ENCODE measurements at regions not wholly inside any gene's neighbourhood (a gene's known extent, or its start where the extent isn't known, plus 50 kb on each side); places are given as distances from the start of the nearest gene placed in this dataset.
"Not testable (repeated sequence)": the region's sequence is repeated elsewhere in the genome, so short reads cannot be mapped to it uniquely, and the experiment has no call there.

DNA sequence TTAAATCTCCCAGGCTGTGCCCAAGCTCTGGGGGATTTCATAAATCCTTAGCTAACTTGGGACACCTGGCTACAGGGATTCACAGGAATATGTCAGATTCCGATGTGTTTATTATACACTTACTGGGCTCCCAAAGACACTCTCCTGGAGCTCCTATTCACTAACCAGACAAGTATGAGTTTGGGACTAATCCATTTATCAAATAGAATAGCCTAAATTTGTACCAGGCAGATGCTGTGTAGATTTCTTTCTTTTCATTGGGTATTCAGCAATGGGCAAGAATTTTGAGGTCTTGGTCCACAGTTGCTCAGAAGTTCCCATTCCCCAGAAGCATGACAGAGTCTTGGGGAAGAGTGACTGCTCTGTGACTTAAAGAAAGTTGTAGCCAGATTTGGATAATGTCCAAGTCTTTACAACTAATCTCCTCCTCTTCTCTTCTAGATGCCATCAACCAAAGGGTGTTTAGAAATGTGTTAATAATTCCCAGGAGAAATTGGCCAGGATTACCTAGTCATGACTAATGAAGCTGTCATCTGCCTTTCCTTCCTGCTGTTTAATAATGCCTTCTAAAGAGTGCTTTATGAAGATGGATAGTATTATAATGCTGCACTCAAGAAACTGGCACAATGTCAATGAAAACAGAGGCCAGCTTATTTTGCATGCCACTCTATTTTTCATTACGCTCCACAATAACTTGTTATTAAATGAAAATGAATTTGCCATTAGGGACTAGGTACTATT is 120.9 kb downstream of the CHIC2 start:
- TF ChIP-seq POLR2A (IDR thresholded peaks at IDR 0.05) (no peak), POLR2AphosphoS5 (IDR thresholded peaks at IDR 0.05) (peak in 1 of 4 donors; percentile 29)
- no peak for DNase-seq
- Histone ChIP-seq H3K27me3 (peaks cover 0 to 11% (median 0%) of the 10 kb centered on the region in 3 donors), H3K4me1 (peaks cover 0 to 9% (median 0%) of the 10 kb centered on the region in 4 donors), H3K27ac (no peak overlapping the region), H3K9me3 (peaks cover 0 to 8% (median 2%) of the 10 kb centered on the region in 4 donors), H3K36me3 (no peaks in the 10 kb centered on the region), H3K4me3 (no peak overlapping the region)
- WGBS, 2 donors: 70 to 84% methylated on average over 2 of the region's 2 CpGs
- intact Hi-C loops (cut with DNase I): no loop called here

GRCh38 chr4:53942712-53943111 is 121.7 kb downstream of the CHIC2 start:
- Histone ChIP-seq H3K27me3 (peaks cover 0 to 11% (median 0%) of the 10 kb centered on the region in 3 donors), H3K4me3 (no peak overlapping the region), H3K9me3 (peaks cover 0 to 8% (median 2%) of the 10 kb centered on the region in 4 donors), H3K36me3 (no peaks in the 10 kb centered on the region), H3K27ac (no peak overlapping the region), H3K4me1 (peaks cover 0 to 9% (median 0%) of the 10 kb centered on the region in 4 donors)
- intact Hi-C loops (cut with DNase I): no loop called here
- WGBS, 2 donors: 61 to 77% methylated on average over 3 of the region's 3 CpGs
- DNase-seq: no peak
- TF ChIP-seq POLR2A (IDR thresholded peaks at IDR 0.05): no peak
- TF ChIP-seq, protein P1, sequence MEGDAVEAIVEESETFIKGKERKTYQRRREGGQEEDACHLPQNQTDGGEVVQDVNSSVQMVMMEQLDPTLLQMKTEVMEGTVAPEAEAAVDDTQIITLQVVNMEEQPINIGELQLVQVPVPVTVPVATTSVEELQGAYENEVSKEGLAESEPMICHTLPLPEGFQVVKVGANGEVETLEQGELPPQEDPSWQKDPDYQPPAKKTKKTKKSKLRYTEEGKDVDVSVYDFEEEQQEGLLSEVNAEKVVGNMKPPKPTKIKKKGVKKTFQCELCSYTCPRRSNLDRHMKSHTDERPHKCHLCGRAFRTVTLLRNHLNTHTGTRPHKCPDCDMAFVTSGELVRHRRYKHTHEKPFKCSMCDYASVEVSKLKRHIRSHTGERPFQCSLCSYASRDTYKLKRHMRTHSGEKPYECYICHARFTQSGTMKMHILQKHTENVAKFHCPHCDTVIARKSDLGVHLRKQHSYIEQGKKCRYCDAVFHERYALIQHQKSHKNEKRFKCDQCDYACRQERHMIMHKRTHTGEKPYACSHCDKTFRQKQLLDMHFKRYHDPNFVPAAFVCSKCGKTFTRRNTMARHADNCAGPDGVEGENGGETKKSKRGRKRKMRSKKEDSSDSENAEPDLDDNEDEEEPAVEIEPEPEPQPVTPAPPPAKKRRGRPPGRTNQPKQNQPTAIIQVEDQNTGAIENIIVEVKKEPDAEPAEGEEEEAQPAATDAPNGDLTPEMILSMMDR (IDR thresholded peaks at IDR 0.05): no peak
- no peak for TF ChIP-seq EP300 (IDR thresholded peaks at IDR 0.05)
- TF ChIP-seq POLR2AphosphoS5 (IDR thresholded peaks at IDR 0.05): no peak

- WGBS, 2 donors: 93 to 99% methylated on average over 4 of the region's 4 CpGs
- no peak overlapping the region for H3K4me3 ChIP-seq
- peaks cover 0 to 8% (median 2%) of the 10 kb centered on the region in 4 donors for H3K9me3 ChIP-seq
- H3K36me3 ChIP-seq: no peaks in the 10 kb centered on the region
- intact Hi-C loops (cut with DNase I): no loop called here
- TF ChIP-seq EP300 (IDR thresholded peaks at IDR 0.05) (no peak), POLR2AphosphoS5 (IDR thresholded peaks at IDR 0.05) (no peak), POLR2A (IDR thresholded peaks at IDR 0.05) (no peak)
- TF ChIP-seq, protein P1 (IDR thresholded peaks at IDR 0.05): no peak
- H3K4me1 ChIP-seq: peaks cover 0 to 9% (median 0%) of the 10 kb centered on the region in 4 donors
- H3K27ac ChIP-seq: no peak overlapping the region
- no peak for DNase-seq
- peaks cover 0 to 11% (median 0%) of the 10 kb centered on the region in 3 donors for H3K27me3 ChIP-seq
Observed at GRCh38 chr4:53941331-53941730, 123.1 kb downstream of the CHIC2 start.

DNA sequence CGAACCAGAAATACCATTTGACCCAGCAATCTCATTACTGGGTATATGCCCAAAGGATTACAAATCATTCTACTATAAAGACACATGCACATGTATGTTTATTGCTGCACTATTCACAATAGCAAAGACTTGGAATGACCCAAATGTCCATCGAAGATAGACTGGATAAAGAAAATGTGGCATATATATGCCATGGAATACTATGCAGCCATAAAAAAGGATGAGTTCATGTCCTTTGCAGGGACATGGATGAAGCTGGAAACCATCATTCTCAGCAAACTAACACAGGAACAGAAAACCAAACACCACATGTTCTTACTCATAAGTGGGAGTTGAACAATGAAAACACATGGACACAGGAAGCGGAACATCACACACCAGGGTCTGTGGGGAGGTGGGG is 124.5 kb downstream of the CHIC2 start:
- H3K36me3 ChIP-seq; H3K27ac ChIP-seq; H3K4me3 ChIP-seq; H3K4me1 ChIP-seq; DNase-seq; H3K9me3 ChIP-seq; intact Hi-C loops (cut with DNase I): not testable (repeated sequence)
- 95 to 97% methylated on average over 3 of the region's 3 CpGs for WGBS, 2 donors
- peaks cover 0 to 11% (median 0%) of the 10 kb centered on the region in 3 donors for H3K27me3 ChIP-seq

DNA sequence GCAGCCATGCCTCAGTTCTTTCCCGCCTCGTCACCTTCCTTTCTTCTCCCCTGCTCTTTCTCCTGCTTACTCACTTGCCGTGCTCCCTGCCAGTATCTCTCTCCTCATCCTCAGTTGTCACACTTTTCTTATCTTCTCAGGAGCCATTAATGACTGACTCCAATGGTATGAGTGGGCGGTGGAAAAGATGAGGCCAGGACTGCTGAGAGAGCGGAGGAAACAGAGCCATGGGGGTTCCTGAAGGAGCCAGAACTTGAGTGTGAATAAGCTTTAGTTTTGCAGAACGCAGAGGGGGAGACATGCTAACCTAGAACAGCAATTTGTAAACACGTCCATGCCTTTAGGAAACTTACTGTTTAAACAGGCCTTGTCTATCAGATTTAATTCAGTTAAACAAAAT is 126.5 kb downstream of the CHIC2 start:
- Histone ChIP-seq H3K27ac (no peak overlapping the region), H3K4me1 (no peaks in the 10 kb centered on the region), H3K27me3 (peaks cover 0 to 11% (median 0%) of the 10 kb centered on the region in 3 donors), H3K4me3 (no peak overlapping the region), H3K36me3 (no peaks in the 10 kb centered on the region), H3K9me3 (peaks cover 0 to 8% (median 2%) of the 10 kb centered on the region in 4 donors)
- 87 to 91% methylated on average over 7 of the region's 7 CpGs for WGBS, 2 donors
- intact Hi-C loops (cut with DNase I): no loop called here
- TF ChIP-seq, protein P1 (IDR thresholded peaks at IDR 0.05): no peak
- TF ChIP-seq EP300 (IDR thresholded peaks at IDR 0.05) (no peak), POLR2AphosphoS5 (IDR thresholded peaks at IDR 0.05) (no peak), POLR2A (IDR thresholded peaks at IDR 0.05) (no peak)
- no peak for DNase-seq
